SK-N-MC (cell line): ENCODE measurements at regions not wholly inside any gene's neighbourhood (a gene's known extent, or its start where the extent isn't known, plus 50 kb on each side); places are given as distances from the start of the nearest gene placed in this dataset.

Experiments
- EZH2 ChIP-seq: fragments of 200-600 bp; sonication (generic); IDR thresholded peaks from one replicate; pipeline ENCODE4 v1.6.1; 2017; ENCODE audit warnings: antibody characterized with exemption
- POLR2AphosphoS5 ChIP-seq: IDR thresholded peaks from 2 replicates; pipeline ENCODE4 v1.6.1; 2012; ENCODE audit warnings: mild to moderate bottlenecking, low read depth, low read length, borderline replicate concordance

DNA sequence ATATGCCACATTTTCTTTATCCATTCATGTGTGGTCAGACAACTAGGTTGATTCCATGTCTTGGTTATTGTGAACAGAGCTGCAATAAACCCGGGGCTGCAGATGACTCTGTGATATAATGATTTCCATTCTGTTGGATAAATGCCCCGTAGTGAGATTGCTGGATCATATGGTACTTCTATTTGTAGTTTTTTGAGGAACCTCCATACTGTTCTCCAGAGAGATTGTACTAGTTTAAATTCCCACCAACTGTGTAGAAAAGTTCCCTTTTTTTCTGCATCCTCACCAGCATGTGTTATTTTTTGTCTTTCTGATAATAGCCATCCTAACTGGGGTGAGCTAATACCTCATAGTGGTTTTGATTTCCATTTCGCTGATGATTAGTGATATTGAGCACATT lies 62.2 kb upstream of the MAP3K4 start:
- no peak for TF ChIP-seq EZH2
- TF ChIP-seq POLR2AphosphoS5: no peak
